GM23338 (cell line): ENCODE measurements at regions not wholly inside any gene's neighbourhood (a gene's known extent, or its start where the extent isn't known, plus 50 kb on each side); places are given as distances from the start of the nearest gene placed in this dataset.
A peak's percentile ranks its signal among the peaks of the same experiment; 100 is the strongest.

ENCODE experiments used
- ATAC-seq: fragments of 200-7000 bp; cut with Tn5 transposase; 3 replicates; pipeline ENCODE4 v1.9.1; 2020
- DNase-seq: peaks from one replicate; pipeline ENCODE4 v3.0.0-alpha.2; 2015; ENCODE audit warnings: low spot score
- H2AFZ ChIP-seq: fragments of 200-600 bp; sonication (generic); 2 replicates; pipeline ENCODE4 v1.8.0; 2016; ENCODE audit warnings: antibody characterized with exemption, mild to moderate bottlenecking, moderate library complexity
- H3F3A ChIP-seq: fragments of 200-600 bp; sonication (generic); replicated peaks from 2 replicates; pipeline ENCODE4 v1.8.0; 2017; ENCODE audit warnings: antibody characterized with exemption, mixed run types, low read depth
- H3K27ac ChIP-seq: fragments of 200-600 bp; sonication (generic); 2 replicates; pipeline ENCODE4 v1.6.1; 2016; ENCODE audit warnings: low read depth
- H3K27me3 ChIP-seq: fragments of 200-600 bp; sonication (generic); 2 replicates; pipeline ENCODE4 v1.8.0; 2016; ENCODE audit warnings: mild to moderate bottlenecking, mixed run types, moderate library complexity; ENCODE audit not compliant: insufficient read depth
- H3K36me3 ChIP-seq: fragments of 200-600 bp; sonication (generic); 2 replicates; pipeline ENCODE4 v1.8.0; 2016; ENCODE audit warnings: mild to moderate bottlenecking; ENCODE audit not compliant: insufficient read depth
- H3K4me1 ChIP-seq: fragments of 200-600 bp; sonication (generic); 2 replicates; pipeline ENCODE4 v1.8.0; 2016; ENCODE audit warnings: mild to moderate bottlenecking, moderate library complexity; ENCODE audit not compliant: insufficient read depth
- H3K4me2 ChIP-seq: fragments of 200-600 bp; sonication (generic); 2 replicates; pipeline ENCODE4 v1.7.1; 2017; ENCODE audit warnings: mixed run types
- H3K4me3 ChIP-seq: fragments of 200-600 bp; sonication (generic); 2 replicates; pipeline ENCODE4 v1.6.1; 2016; ENCODE audit warnings: mixed run types
- H3K79me2 ChIP-seq: fragments of 200-600 bp; sonication (generic); replicated peaks from 2 replicates; pipeline ENCODE4 v1.8.0; 2017; ENCODE audit warnings: mild to moderate bottlenecking; ENCODE audit not compliant: insufficient read depth
- H3K9me2 ChIP-seq: fragments of 200-600 bp; sonication (generic); 2 replicates; pipeline ENCODE4 v1.8.0; 2017; ENCODE audit not compliant: insufficient read depth
- H4K20me1 ChIP-seq: fragments of 200-600 bp; sonication (generic); replicated peaks from 2 replicates; pipeline ENCODE4 v1.8.0; 2017; ENCODE audit warnings: mild to moderate bottlenecking; ENCODE audit not compliant: insufficient read depth
- H3K27ac Mint-ChIP-seq: 2 replicates; pipeline ENCODE4 v1.8.0; 2020; ENCODE audit warnings: inconsistent platforms, mild to moderate bottlenecking, moderate library complexity, mixed read lengths
- H3K27me3 Mint-ChIP-seq: 3 replicates; pipeline ENCODE4 v1.8.0; 2022; ENCODE audit warnings: low read depth, mild to moderate bottlenecking, moderate library complexity, mixed read lengths, inconsistent platforms; ENCODE audit not compliant: insufficient read depth, poor library complexity
- H3K36me3 Mint-ChIP-seq: 3 replicates; pipeline ENCODE4 v1.8.0; 2021; ENCODE audit warnings: low read depth, mild to moderate bottlenecking, inconsistent platforms, moderate library complexity, mixed read lengths
- H3K4me1 Mint-ChIP-seq: 3 replicates; pipeline ENCODE4 v1.8.0; 2020; ENCODE audit warnings: mild to moderate bottlenecking, inconsistent platforms, mixed read lengths
- H3K4me3 Mint-ChIP-seq: 3 replicates; pipeline ENCODE4 v1.8.0; 2021; ENCODE audit warnings: moderate library complexity, mild to moderate bottlenecking, inconsistent platforms, mixed read lengths
- H3K9me3 Mint-ChIP-seq: 3 replicates; pipeline ENCODE4 v1.8.0; 2020; ENCODE audit warnings: moderate library complexity, mild to moderate bottlenecking, inconsistent platforms, mixed read lengths
- EZH2 ChIP-seq: fragments of 200-600 bp; sonication (generic); IDR thresholded peaks from one replicate; pipeline ENCODE4 v1.8.0; 2017; ENCODE audit warnings: antibody characterized with exemption, mild to moderate bottlenecking, low read depth; ENCODE audit not compliant: unreplicated experiment
- JUNB ChIP-seq: IDR thresholded peaks from one replicate; pipeline ENCODE4 v1.6.1; 2016; ENCODE audit warnings: antibody characterized with exemption; ENCODE audit not compliant: unreplicated experiment
- NANOG ChIP-seq: IDR thresholded peaks from 2 replicates; pipeline ENCODE4 v1.6.1; 2016; ENCODE audit warnings: antibody characterized with exemption, borderline replicate concordance
- ZNF114 ChIP-seq: fragments of 250-450 bp; sonication (Bioruptor Pico); IDR thresholded peaks from 2 replicates; pipeline ENCODE4 v1.5.0; 2020; ENCODE audit warnings: mild to moderate bottlenecking, moderate library complexity
- ZNF331 ChIP-seq: fragments of 250-450 bp; sonication (Bioruptor Pico); IDR thresholded peaks from 2 replicates; pipeline ENCODE4 v1.5.0; 2020; ENCODE audit warnings: low read depth, mild to moderate bottlenecking, moderate library complexity
- TF ChIP-seq, protein P1 (sequence below): fragments of 250-450 bp; sonication (Bioruptor Pico); IDR thresholded peaks from 2 replicates; pipeline ENCODE4 v1.5.0; 2020; ENCODE audit warnings: mild to moderate bottlenecking, moderate library complexity
- TF ChIP-seq, protein P2 (sequence below), 2 experiments: fragments of 200-600 bp in 1 of 2; sonication (generic) in 1 of 2; conservative IDR thresholded peaks; 2 replicates each; pipeline versions ENCODE4 v1.5.1 to v1.6.1; 2016 to 2017; ENCODE audit warnings: antibody characterized with exemption in 2 of 2, low read depth in 2 of 2, mild to moderate bottlenecking in 2 of 2, moderate library complexity in 1 of 2
- TF ChIP-seq, protein P3 (sequence below): IDR thresholded peaks from 2 replicates; pipeline ENCODE4 v1.6.1; 2016; ENCODE audit warnings: antibody characterized with exemption

DNA sequence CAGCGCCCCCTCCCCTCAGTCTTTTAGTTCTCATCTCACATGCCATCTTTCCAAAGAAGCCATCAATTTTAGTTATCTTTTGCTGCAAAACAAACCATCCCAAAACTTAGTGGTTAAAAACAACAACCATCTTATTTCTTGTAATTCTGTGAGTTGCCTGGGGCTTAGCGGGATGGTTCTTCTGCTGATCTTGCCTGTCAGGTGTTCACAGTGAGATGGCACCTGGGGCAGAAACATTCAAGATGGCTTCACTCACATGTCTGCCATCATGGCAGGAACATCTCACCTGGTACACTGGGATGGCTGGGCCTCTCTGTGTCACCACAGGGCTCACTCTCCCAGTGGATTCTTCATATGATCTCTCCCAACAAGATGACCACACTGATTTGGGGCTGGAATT lies 67.6 kb upstream of the KCNK12 start:
- H3K27ac ChIP-seq: no peak overlapping the region
- H3K4me2 ChIP-seq: no peak overlapping the region
- H3K79me2 ChIP-seq: no peaks in the 10 kb centered on the region
- H3K36me3 ChIP-seq: 0 out of 2 replicates have a peak, but pooled peaks cover 4% of the 10 kb centered on the region
- H3K4me1 Mint-ChIP-seq: peaks cover 56% of the 10 kb centered on the region
- H3K36me3 Mint-ChIP-seq: peaks cover 7% of the 10 kb centered on the region
- no peak overlapping the region for H3K4me3 ChIP-seq
- TF ChIP-seq, protein P1, sequence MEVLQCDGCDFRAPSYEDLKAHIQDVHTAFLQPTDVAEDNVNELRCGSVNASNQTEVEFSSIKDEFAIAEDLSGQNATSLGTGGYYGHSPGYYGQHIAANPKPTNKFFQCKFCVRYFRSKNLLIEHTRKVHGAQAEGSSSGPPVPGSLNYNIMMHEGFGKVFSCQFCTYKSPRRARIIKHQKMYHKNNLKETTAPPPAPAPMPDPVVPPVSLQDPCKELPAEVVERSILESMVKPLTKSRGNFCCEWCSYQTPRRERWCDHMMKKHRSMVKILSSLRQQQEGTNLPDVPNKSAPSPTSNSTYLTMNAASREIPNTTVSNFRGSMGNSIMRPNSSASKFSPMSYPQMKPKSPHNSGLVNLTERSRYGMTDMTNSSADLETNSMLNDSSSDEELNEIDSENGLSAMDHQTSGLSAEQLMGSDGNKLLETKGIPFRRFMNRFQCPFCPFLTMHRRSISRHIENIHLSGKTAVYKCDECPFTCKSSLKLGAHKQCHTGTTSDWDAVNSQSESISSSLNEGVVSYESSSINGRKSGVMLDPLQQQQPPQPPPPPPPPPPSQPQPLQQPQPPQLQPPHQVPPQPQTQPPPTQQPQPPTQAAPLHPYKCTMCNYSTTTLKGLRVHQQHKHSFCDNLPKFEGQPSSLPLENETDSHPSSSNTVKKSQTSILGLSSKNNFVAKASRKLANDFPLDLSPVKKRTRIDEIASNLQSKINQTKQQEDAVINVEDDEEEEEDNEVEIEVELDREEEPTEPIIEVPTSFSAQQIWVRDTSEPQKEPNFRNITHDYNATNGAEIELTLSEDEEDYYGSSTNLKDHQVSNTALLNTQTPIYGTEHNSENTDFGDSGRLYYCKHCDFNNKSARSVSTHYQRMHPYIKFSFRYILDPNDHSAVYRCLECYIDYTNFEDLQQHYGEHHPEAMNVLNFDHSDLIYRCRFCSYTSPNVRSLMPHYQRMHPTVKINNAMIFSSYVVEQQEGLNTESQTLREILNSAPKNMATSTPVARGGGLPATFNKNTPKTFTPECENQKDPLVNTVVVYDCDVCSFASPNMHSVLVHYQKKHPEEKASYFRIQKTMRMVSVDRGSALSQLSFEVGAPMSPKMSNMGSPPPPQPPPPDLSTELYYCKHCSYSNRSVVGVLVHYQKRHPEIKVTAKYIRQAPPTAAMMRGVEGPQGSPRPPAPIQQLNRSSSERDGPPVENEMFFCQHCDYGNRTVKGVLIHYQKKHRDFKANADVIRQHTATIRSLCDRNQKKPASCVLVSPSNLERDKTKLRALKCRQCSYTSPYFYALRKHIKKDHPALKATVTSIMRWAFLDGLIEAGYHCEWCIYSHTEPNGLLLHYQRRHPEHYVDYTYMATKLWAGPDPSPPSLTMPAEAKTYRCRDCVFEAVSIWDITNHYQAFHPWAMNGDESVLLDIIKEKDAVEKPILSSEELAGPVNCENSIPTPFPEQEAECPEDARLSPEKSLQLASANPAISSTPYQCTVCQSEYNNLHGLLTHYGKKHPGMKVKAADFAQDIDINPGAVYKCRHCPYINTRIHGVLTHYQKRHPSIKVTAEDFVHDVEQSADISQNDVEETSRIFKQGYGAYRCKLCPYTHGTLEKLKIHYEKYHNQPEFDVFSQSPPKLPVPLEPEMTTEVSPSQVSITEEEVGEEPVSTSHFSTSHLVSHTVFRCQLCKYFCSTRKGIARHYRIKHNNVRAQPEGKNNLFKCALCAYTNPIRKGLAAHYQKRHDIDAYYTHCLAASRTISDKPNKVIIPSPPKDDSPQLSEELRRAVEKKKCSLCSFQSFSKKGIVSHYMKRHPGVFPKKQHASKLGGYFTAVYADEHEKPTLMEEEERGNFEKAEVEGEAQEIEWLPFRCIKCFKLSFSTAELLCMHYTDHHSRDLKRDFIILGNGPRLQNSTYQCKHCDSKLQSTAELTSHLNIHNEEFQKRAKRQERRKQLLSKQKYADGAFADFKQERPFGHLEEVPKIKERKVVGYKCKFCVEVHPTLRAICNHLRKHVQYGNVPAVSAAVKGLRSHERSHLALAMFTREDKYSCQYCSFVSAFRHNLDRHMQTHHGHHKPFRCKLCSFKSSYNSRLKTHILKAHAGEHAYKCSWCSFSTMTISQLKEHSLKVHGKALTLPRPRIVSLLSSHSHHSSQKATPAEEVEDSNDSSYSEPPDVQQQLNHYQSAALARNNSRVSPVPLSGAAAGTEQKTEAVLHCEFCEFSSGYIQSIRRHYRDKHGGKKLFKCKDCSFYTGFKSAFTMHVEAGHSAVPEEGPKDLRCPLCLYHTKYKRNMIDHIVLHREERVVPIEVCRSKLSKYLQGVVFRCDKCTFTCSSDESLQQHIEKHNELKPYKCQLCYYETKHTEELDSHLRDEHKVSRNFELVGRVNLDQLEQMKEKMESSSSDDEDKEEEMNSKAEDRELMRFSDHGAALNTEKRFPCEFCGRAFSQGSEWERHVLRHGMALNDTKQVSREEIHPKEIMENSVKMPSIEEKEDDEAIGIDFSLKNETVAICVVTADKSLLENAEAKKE: no peak
- TF ChIP-seq, protein P2, sequence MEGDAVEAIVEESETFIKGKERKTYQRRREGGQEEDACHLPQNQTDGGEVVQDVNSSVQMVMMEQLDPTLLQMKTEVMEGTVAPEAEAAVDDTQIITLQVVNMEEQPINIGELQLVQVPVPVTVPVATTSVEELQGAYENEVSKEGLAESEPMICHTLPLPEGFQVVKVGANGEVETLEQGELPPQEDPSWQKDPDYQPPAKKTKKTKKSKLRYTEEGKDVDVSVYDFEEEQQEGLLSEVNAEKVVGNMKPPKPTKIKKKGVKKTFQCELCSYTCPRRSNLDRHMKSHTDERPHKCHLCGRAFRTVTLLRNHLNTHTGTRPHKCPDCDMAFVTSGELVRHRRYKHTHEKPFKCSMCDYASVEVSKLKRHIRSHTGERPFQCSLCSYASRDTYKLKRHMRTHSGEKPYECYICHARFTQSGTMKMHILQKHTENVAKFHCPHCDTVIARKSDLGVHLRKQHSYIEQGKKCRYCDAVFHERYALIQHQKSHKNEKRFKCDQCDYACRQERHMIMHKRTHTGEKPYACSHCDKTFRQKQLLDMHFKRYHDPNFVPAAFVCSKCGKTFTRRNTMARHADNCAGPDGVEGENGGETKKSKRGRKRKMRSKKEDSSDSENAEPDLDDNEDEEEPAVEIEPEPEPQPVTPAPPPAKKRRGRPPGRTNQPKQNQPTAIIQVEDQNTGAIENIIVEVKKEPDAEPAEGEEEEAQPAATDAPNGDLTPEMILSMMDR (conservative IDR thresholded peaks at IDR 0.05; ENCODE audit: low read depth in 2 of 2): no peak
- no peak for TF ChIP-seq JUNB
- TF ChIP-seq ZNF331: peak; percentile 77
- TF ChIP-seq ZNF114 (CRISPR knock-in tag): no peak
- TF ChIP-seq NANOG: no peak
- TF ChIP-seq, protein P3, sequence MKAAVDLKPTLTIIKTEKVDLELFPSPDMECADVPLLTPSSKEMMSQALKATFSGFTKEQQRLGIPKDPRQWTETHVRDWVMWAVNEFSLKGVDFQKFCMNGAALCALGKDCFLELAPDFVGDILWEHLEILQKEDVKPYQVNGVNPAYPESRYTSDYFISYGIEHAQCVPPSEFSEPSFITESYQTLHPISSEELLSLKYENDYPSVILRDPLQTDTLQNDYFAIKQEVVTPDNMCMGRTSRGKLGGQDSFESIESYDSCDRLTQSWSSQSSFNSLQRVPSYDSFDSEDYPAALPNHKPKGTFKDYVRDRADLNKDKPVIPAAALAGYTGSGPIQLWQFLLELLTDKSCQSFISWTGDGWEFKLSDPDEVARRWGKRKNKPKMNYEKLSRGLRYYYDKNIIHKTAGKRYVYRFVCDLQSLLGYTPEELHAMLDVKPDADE: no peak
- TF ChIP-seq EZH2: no peak
- H3K4me1 ChIP-seq: peaks cover 41% of the 10 kb centered on the region
- no peak overlapping the region for H2AFZ ChIP-seq
- peaks cover 6% of the 10 kb centered on the region; the same call in 1 of the 2 replicates for H3K9me2 ChIP-seq
- ATAC-seq (no peak), DNase-seq (no peak)
- H3K27me3 ChIP-seq: 0 out of 2 replicates have a peak, but pooled peaks cover 5% of the 10 kb centered on the region
- peaks cover 18% of the 10 kb centered on the region for H3K27me3 Mint-ChIP-seq
- no peaks in the 10 kb centered on the region for H4K20me1 ChIP-seq
- H3K4me3 Mint-ChIP-seq: no peak overlapping the region; the same call in 2 of the 3 replicates
- no peak overlapping the region for H3K27ac Mint-ChIP-seq
- H3F3A ChIP-seq: no peaks in the 10 kb centered on the region; the same call in 1 of the 2 replicates
- H3K9me3 Mint-ChIP-seq: peaks cover 7% of the 10 kb centered on the region
